H9 (cell line): ENCODE measurements at regions not wholly inside any gene's neighbourhood (a gene's known extent, or its start where the extent isn't known, plus 50 kb on each side); places are given as distances from the start of the nearest gene placed in this dataset.

Source experiments
- DNase-seq: peaks from one replicate; pipeline ENCODE4 v3.0.0-alpha.2; 2017
- H2AFZ ChIP-seq: one replicate; pipeline ENCODE4 v1.6.1; 2013; ENCODE audit warnings: mild to moderate bottlenecking, low read length, control low read depth, moderate library complexity
- H2AK5ac ChIP-seq: 2 replicates; pipeline ENCODE4 v1.6.1; 2013; ENCODE audit warnings: low read length, control low read depth, mixed read lengths; ENCODE audit not compliant: insufficient read length
- H2BK120ac ChIP-seq: one replicate; pipeline ENCODE4 v1.6.1; 2013; ENCODE audit warnings: low read depth, mild to moderate bottlenecking, low read length, control low read depth, inconsistent platforms; ENCODE audit not compliant: poor library complexity, severe bottlenecking
- H2BK12ac ChIP-seq: 2 replicates; pipeline ENCODE4 v1.6.1; 2013; ENCODE audit warnings: low read length, control low read depth, mixed read lengths, low read depth; ENCODE audit not compliant: insufficient read length
- H2BK15ac ChIP-seq: 2 replicates; pipeline ENCODE4 v1.6.1; 2013; ENCODE audit warnings: low read depth, low read length, control low read depth
- H2BK20ac ChIP-seq: one replicate; pipeline ENCODE4 v1.6.1; 2013; ENCODE audit warnings: low read depth, mild to moderate bottlenecking, low read length, control low read depth, inconsistent platforms; ENCODE audit not compliant: poor library complexity, severe bottlenecking
- H2BK5ac ChIP-seq: 2 replicates; pipeline ENCODE4 v1.6.1; 2013; ENCODE audit warnings: low read length, control low read depth, mixed read lengths; ENCODE audit not compliant: insufficient read length
- H3K14ac ChIP-seq: 2 replicates; pipeline ENCODE4 v1.6.1; 2013; ENCODE audit warnings: low read length, control low read depth; ENCODE audit not compliant: insufficient read depth
- H3K18ac ChIP-seq: 2 replicates; pipeline ENCODE4 v1.6.1; 2013; ENCODE audit warnings: low read depth, mild to moderate bottlenecking, mixed read lengths, low read length, control low read depth; ENCODE audit not compliant: insufficient read length
- H3K23ac ChIP-seq: 2 replicates; pipeline ENCODE4 v1.6.1; 2013; ENCODE audit warnings: low read length, control low read depth, mixed read lengths, low read depth; ENCODE audit not compliant: insufficient read length
- H3K23me2 ChIP-seq: 2 replicates; pipeline ENCODE4 v1.6.1; 2013; ENCODE audit warnings: low read depth, mild to moderate bottlenecking, mixed read lengths, low read length, control low read depth; ENCODE audit not compliant: insufficient read length, poor library complexity, severe bottlenecking
- H3K27ac ChIP-seq: 2 replicates; pipeline ENCODE4 v1.5.1; 2013; ENCODE audit warnings: low read length, control low read depth, mixed read lengths, low read depth; ENCODE audit not compliant: insufficient read length
- H3K27me3 ChIP-seq: 2 replicates; pipeline ENCODE4 v1.6.1; 2013; ENCODE audit warnings: low read length, control low read depth, inconsistent platforms; ENCODE audit not compliant: insufficient read depth
- H3K4ac ChIP-seq: 2 replicates; pipeline ENCODE4 v1.6.1; 2013; ENCODE audit warnings: low read depth, mild to moderate bottlenecking, control low read depth, inconsistent platforms, low read length, moderate library complexity
- H3K4me1 ChIP-seq: 2 replicates; pipeline ENCODE4 v1.6.1; 2013; ENCODE audit warnings: low read length, control low read depth, inconsistent platforms; ENCODE audit not compliant: insufficient read depth
- H3K4me2 ChIP-seq: 2 replicates; pipeline ENCODE4 v1.6.1; 2013; ENCODE audit warnings: low read length, control low read depth, mixed read lengths; ENCODE audit not compliant: insufficient read length, insufficient read depth
- H3K56ac ChIP-seq: 2 replicates; pipeline ENCODE4 v1.6.1; 2013; ENCODE audit warnings: low read depth, mild to moderate bottlenecking, mixed read lengths, low read length, control low read depth; ENCODE audit not compliant: insufficient read length
- H3K79me1 ChIP-seq: 2 replicates; pipeline ENCODE4 v1.6.1; 2013; ENCODE audit warnings: low read depth, mild to moderate bottlenecking, moderate library complexity, low read length, control low read depth, inconsistent platforms; ENCODE audit not compliant: insufficient read depth, poor library complexity, severe bottlenecking
- H3K79me2 ChIP-seq: 2 replicates; pipeline ENCODE4 v1.6.1; 2013; ENCODE audit warnings: low read length, control low read depth, inconsistent platforms; ENCODE audit not compliant: insufficient read depth
- H3K9ac ChIP-seq: 2 replicates; pipeline ENCODE4 v1.6.1; 2013; ENCODE audit warnings: low read length, control low read depth, mixed read lengths; ENCODE audit not compliant: insufficient read length; ENCODE audit errors: extremely low read depth
- H3K9me3 ChIP-seq: one replicate; pipeline ENCODE4 v1.6.1; 2013; ENCODE audit warnings: low read depth, low read length, inconsistent platforms; ENCODE audit not compliant: control insufficient read depth
- H3T11ph ChIP-seq: one replicate; pipeline ENCODE4 v1.6.1; 2013; ENCODE audit warnings: mild to moderate bottlenecking, low read length, control low read depth, inconsistent platforms
- H4K20me1 ChIP-seq: one replicate; pipeline ENCODE4 v1.6.1; 2013; ENCODE audit not compliant: control insufficient read depth, insufficient read length, insufficient read depth
- H4K5ac ChIP-seq: 2 replicates; pipeline ENCODE4 v1.6.1; 2013; ENCODE audit warnings: low read depth, mild to moderate bottlenecking, mixed read lengths, low read length, control low read depth; ENCODE audit not compliant: insufficient read length
- H4K8ac ChIP-seq: replicated peaks from 2 replicates; pipeline ENCODE4 v1.6.1; 2013; ENCODE audit warnings: low read length, control low read depth, mixed read lengths, low read depth; ENCODE audit not compliant: insufficient read length
- H4K91ac ChIP-seq: 2 replicates; pipeline ENCODE4 v1.6.1; 2013; ENCODE audit warnings: low read depth, mild to moderate bottlenecking, moderate library complexity, mixed read lengths, low read length, control low read depth; ENCODE audit not compliant: insufficient read length
- H3K27ac Mint-ChIP-seq, 3 experiments: 2 replicates in 2 of 3; 3 replicates in 1 of 3; pipeline ENCODE4 v1.8.0; 2020 to 2021; ENCODE audit warnings: mixed read lengths in 3 of 3, mild to moderate bottlenecking in 1 of 3, moderate library complexity in 1 of 3
- H3K27me3 Mint-ChIP-seq: 2 replicates; pipeline ENCODE4 v1.8.0; 2021; ENCODE audit warnings: low read depth, mild to moderate bottlenecking, moderate library complexity, mixed read lengths
- H3K36me3 Mint-ChIP-seq, 3 experiments: 2 replicates in 2 of 3; 3 replicates in 1 of 3; pipeline ENCODE4 v1.8.0; 2020 to 2021; ENCODE audit warnings: low read depth in 3 of 3, mixed read lengths in 3 of 3; ENCODE audit not compliant: insufficient read depth in 1 of 3
- H3K4me1 Mint-ChIP-seq, 2 experiments: 2 replicates each; pipeline ENCODE4 v1.8.0; 2020; ENCODE audit warnings: mixed read lengths in 2 of 2
- H3K4me3 Mint-ChIP-seq, 2 experiments: 2 replicates in 1 of 2; 3 replicates in 1 of 2; pipeline ENCODE4 v1.8.0; 2020 to 2021; ENCODE audit warnings: mild to moderate bottlenecking in 2 of 2, mixed read lengths in 2 of 2, moderate library complexity in 1 of 2
- H3K9me3 Mint-ChIP-seq, 2 experiments: 2 replicates in 1 of 2; 3 replicates in 1 of 2; pipeline ENCODE4 v1.8.0; 2020; ENCODE audit warnings: mild to moderate bottlenecking in 2 of 2, mixed read lengths in 2 of 2, moderate library complexity in 1 of 2
- WGBS: extraction: QIAGEN DNeasy Blood & Tissue Kit; methylation state at CpG from one replicate; pipeline ENCODE4 v1.1.7; 2013; ENCODE audit warnings: missing lambda C conversion rate, low lambda C conversion rate, mixed read lengths; ENCODE audit not compliant: insufficient read length; ENCODE audit errors: extremely low coverage; 5-methylcytosine and 5-hydroxymethylcytosine counted together
- TF ChIP-seq, protein P1 (sequence below): fragments of 200-600 bp; sonication (generic); conservative IDR thresholded peaks from 3 replicates; pipeline ENCODE4 v1.8.0; 2021; ENCODE audit warnings: antibody characterized with exemption, mild to moderate bottlenecking

DNA sequence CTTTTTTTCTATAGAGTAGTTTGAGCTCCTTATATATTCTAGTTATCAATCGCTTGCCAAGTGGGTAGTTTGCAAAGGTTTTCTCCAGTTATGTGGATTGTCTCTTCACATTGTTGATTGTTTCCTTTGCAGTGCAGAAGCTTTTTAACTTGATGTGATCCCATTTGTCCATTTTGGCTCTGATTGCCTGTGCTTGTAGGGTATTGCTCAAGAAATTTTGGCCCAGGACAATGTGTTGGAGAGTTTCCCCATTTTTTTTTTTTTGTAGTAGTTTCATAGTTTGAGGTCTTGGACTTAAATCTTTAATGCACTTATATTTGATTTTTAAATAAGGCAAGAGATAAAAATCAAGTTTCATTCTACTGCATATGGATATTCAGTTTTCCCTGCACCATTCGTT, 774.8 kb upstream of the ADAMTS5 start:
- Histone ChIP-seq H3K23ac (no peak overlapping the region), H3K18ac (no peak overlapping the region), H2BK120ac (no peak overlapping the region), H2BK5ac (no peak overlapping the region), H4K5ac (no peak overlapping the region), H3K9me3 (no peaks in the 10 kb centered on the region), H3T11ph (no peak overlapping the region), H3K4me2 (no peak overlapping the region), H3K23me2 (no peaks in the 10 kb centered on the region), H4K20me1 (no peaks in the 10 kb centered on the region), H3K27me3 (no peaks in the 10 kb centered on the region; the same call in 1 of the 2 replicates), H2AFZ (no peak overlapping the region), H2BK12ac (no peak overlapping the region), H3K56ac (no peak overlapping the region), H2BK15ac (no peak overlapping the region), H3K14ac (no peak overlapping the region), H3K27ac (no peak overlapping the region), H3K79me2 (no peaks in the 10 kb centered on the region), H4K91ac (no peak overlapping the region), H3K9ac (no peak overlapping the region), H3K4me1 (no peaks in the 10 kb centered on the region), H3K79me1 (no peaks in the 10 kb centered on the region), H2BK20ac (no peak overlapping the region), H3K4ac (no peak overlapping the region), H4K8ac (no peak overlapping the region), H2AK5ac (no peak overlapping the region)
- Mint-ChIP-seq H3K27me3 (no peaks in the 10 kb centered on the region; the same call in 1 of the 2 replicates), H3K27ac (no peak overlapping the region), H3K36me3 (peaks cover 1 to 6% (median 5%) of the 10 kb centered on the region in 3 experiments; a peak in 6 of 7 replicates), H3K9me3 (peaks cover 3 to 8% of the 10 kb centered on the region in 2 experiments), H3K4me3 (no peak overlapping the region), H3K4me1 (peaks cover 5% of the 10 kb centered on the region in 2 experiments; a peak in 3 of 4 replicates)
- no CpG with 5 or more reads among the region's 2 CpGs for WGBS
- TF ChIP-seq, protein P1, sequence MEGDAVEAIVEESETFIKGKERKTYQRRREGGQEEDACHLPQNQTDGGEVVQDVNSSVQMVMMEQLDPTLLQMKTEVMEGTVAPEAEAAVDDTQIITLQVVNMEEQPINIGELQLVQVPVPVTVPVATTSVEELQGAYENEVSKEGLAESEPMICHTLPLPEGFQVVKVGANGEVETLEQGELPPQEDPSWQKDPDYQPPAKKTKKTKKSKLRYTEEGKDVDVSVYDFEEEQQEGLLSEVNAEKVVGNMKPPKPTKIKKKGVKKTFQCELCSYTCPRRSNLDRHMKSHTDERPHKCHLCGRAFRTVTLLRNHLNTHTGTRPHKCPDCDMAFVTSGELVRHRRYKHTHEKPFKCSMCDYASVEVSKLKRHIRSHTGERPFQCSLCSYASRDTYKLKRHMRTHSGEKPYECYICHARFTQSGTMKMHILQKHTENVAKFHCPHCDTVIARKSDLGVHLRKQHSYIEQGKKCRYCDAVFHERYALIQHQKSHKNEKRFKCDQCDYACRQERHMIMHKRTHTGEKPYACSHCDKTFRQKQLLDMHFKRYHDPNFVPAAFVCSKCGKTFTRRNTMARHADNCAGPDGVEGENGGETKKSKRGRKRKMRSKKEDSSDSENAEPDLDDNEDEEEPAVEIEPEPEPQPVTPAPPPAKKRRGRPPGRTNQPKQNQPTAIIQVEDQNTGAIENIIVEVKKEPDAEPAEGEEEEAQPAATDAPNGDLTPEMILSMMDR = no peak
- no peak for DNase-seq
